GM19468 (cell line): ENCODE measurements at regions not wholly inside any gene's neighbourhood (a gene's known extent, or its start where the extent isn't known, plus 50 kb on each side); places are given as distances from the start of the nearest gene placed in this dataset.

Experiments used
- ATAC-seq: cut with Tn5 transposase; IDR thresholded peaks from one replicate; pipeline ENCODE4 v1.9.1; 2021; ENCODE audit warnings: mild to moderate bottlenecking, moderate library complexity, moderate number of reproducible peaks; ENCODE audit not compliant: unreplicated experiment; ENCODE audit errors: extremely low read depth

GRCh38 chr9:74275872-74276508 lies 221.1 kb upstream of the RORB start:
- no peak for ATAC-seq

- peak; percentile 76 for ATAC-seq
Observed at GRCh38 chr9:74277532-74277931, 219.6 kb upstream of the RORB start.

DNA sequence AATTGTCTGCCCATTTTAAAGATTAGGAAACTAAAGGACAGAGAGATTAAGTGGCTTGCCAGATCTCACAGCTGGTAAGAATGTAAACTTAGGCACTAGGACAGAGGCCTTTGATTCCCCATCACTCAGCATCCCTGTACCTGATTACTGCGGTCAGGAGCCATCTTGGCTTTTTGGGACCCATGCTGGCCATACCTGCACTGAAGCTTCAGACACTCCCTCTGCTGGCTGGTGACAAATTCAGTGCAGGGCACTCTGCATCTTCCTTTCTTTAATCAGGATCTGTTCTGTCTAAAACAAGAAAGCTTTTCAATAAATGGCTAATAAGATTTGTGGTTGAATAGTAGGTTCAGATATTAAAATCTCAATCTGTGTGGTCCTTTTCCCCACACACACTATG lies 215.5 kb upstream of the RORB start:
- ATAC-seq: no peak

GRCh38 chr9:74282526-74283253 lies 214.4 kb upstream of the RORB start:
- ATAC-seq: no peak

GRCh38 chr9:74284581-74285450 lies 212.3 kb upstream of the RORB start:
- ATAC-seq: no peak

DNA sequence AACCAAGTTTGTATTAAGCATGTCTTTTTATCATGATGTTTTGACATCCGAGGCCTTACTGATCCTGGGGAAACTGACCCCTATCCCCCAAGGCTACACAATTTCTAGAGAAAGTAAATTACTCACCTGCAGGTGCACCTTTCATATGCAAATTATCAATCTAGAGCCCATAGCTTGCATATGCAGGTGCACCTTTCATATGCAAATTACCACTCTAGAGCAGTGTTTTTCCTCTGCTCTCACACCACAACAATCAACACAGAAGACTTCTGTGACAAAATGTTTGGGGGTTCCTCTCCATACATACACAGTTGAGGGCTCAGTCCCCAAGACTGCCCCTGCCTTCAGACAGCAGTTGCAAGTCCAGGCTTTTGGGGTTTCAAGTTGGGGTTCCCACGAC lies 203.7 kb upstream of the RORB start:
- no peak for ATAC-seq

GRCh38 chr9:74303945-74304344 lies 193.2 kb upstream of the RORB start:
- no peak for ATAC-seq

- ATAC-seq: no peak
Observed at GRCh38 chr9:74304598-74304997, 192.5 kb upstream of the RORB start.

- no peak for ATAC-seq
Observed at GRCh38 chr9:74309654-74310053, 187.5 kb upstream of the RORB start.

GRCh38 chr9:74317235-74317634 lies 179.9 kb upstream of the RORB start:
- no peak for ATAC-seq

DNA sequence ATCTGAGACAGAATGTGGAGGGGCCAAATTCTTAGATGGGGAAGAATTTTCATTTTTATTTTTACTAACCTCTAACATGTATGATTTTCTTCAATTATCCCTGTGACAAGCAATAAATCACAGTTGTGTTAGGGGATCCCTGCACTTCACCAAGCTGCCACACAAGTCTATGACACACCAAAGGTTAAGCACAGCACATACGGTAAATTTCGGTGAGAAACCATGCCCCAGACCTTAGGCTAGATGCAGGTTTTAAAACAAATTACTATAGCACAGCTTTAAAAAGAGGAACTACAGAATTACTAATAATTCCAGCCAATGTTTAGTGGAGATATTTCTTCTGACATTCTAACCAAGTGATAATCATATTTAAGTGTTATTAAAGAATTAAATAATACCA lies 175.7 kb upstream of the RORB start:
- no peak for ATAC-seq

DNA sequence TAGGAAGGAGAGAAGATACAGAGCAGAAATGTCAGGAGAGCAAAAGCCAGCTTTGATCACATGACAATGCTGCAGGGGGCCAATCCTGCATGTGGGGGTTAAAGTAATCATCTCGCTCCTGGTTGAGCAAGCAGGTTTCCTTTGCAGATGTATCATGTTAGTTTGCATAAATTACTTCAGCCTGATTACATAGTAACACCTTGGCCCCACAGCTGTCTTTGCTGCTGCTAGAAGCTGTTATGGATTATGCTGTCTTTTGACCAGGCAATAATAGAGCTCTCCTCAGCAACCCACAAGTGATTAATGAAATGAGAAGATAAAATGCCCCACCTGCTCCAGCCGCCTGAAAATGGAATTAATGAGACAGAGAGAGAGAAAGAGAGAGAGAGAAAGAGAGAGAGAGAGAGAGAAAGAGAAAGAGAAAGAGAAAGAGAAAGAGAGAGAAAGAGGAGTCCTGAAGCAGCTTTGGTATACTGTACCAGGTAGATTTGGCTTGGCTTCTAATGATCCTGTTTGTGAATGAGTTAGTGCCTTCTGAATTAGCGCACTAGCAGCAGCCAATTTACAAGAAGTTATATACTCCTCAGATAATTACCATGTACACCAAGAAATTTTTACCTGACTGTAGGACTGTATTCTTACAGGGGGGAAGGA lies 174.3 kb upstream of the RORB start:
- no peak for ATAC-seq

DNA sequence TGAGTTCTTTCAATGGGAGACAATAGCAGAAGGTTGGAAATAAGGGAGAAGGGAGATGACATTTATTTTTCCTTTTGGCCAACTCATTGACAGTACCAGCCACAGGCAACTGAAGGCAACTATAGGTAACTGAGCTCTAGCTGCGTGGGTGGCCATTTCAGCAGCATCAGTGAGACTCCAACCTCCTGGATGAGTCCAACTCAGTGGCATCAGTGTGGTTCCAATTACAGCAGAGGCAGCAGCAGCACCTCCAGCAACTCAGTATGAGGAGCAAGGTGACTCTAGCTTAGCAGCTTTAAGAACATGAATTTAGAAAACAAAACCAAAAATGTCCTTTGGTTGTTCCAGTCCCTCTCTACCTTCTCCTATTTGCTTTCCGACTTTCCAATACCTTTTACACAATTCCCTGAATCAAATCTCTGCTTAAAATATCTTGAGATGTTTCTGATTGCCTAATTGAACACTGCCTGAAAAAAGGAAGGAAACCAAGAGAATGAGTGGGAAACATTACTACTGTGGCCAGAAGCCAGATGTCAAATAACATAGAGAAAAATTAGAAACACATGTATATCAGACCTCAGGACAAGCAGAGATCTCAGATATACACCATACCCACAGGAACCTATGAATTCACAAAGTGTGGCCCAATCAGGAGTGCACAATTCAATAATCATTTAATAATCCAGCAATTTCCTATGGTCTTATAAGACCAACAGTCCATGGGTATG lies 166.5 kb upstream of the RORB start:
- no peak for ATAC-seq

DNA sequence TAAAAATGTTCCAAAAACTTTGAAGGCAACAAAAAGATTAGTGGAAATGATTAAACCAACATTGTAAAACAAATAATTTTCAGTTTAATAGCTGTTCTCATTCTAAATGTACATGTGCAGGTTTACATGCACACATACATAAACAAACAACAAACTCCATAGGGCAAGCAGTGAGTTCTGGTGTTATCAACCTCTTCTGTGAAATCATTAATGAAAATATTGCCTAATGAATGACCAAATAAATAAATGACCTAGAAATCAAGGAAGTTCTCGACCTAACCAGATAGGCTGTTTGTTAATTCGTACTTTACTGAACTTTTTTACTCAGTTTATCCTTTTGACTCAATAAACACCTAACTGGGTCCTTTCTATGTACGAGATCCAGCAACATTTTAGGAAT lies 165.5 kb upstream of the RORB start:
- ATAC-seq: no peak

GRCh38 chr9:74333384-74334032 lies 163.6 kb upstream of the RORB start:
- ATAC-seq: no peak

- ATAC-seq: no peak
Observed at GRCh38 chr9:74334271-74334670, 162.9 kb upstream of the RORB start.

- ATAC-seq: no peak
Observed at GRCh38 chr9:74336161-74336560, 161.0 kb upstream of the RORB start.

- ATAC-seq: no peak
Observed at GRCh38 chr9:74348777-74349176, 148.4 kb upstream of the RORB start.

DNA sequence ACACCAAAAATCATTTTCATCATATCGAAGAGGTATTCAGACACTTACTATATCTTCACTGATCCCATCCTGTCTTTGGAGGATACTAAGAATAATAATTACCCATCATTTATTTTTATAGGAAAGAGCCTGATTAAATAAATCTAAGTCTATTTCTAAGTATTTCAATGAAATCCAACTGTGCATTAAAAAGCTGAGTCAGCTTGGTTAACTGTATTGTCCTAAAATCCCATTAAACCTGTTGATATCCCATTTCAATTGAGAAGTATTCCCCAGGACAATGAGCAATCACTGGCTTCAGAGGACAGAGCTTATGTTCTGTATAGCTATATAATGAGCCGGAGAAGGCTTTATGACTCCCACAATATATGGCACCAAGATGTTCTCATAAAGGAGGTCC lies 142.0 kb upstream of the RORB start:
- no peak for ATAC-seq

GRCh38 chr9:74357577-74357976 lies 139.6 kb upstream of the RORB start:
- no peak for ATAC-seq
